ENCODE measurements at regions not wholly inside any gene's neighbourhood (a gene's known extent, or its start where the extent isn't known, plus 50 kb on each side); places are given as distances from the start of the nearest gene placed in this dataset.

- Histone ChIP-seq H3K4me3 (ENCODE audit: low read length) (no peak overlapping the region), H3K4me1 (ENCODE audit: control insufficient read depth, low read length) (no peaks in the 10 kb centered on the region), H3K27ac (ENCODE audit: low read depth, low read length) (no peak overlapping the region), H3K27me3 (ENCODE audit: control insufficient read depth, low read length) (no peaks in the 10 kb centered on the region), H3K9me2 (replicated peaks; ENCODE audit: control insufficient read depth, low read length) (no peaks in the 10 kb centered on the region), H3F3A (ENCODE audit: control insufficient read depth, insufficient read depth) (no peaks in the 10 kb centered on the region), H3K79me2 (ENCODE audit: control insufficient read depth, low read length) (no peaks in the 10 kb centered on the region), H3K4me2 (ENCODE audit: low read length) (no peak overlapping the region), H3K36me3 (ENCODE audit: control insufficient read depth, low read length) (no peaks in the 10 kb centered on the region), H3K9me3 (ENCODE audit: control insufficient read depth, insufficient read depth, low read length) (no peaks in the 10 kb centered on the region), H4K20me1 (ENCODE audit: control insufficient read depth, insufficient read depth, low read depth, low read length) (no peaks in the 10 kb centered on the region)
- TF ChIP-seq, protein P1, sequence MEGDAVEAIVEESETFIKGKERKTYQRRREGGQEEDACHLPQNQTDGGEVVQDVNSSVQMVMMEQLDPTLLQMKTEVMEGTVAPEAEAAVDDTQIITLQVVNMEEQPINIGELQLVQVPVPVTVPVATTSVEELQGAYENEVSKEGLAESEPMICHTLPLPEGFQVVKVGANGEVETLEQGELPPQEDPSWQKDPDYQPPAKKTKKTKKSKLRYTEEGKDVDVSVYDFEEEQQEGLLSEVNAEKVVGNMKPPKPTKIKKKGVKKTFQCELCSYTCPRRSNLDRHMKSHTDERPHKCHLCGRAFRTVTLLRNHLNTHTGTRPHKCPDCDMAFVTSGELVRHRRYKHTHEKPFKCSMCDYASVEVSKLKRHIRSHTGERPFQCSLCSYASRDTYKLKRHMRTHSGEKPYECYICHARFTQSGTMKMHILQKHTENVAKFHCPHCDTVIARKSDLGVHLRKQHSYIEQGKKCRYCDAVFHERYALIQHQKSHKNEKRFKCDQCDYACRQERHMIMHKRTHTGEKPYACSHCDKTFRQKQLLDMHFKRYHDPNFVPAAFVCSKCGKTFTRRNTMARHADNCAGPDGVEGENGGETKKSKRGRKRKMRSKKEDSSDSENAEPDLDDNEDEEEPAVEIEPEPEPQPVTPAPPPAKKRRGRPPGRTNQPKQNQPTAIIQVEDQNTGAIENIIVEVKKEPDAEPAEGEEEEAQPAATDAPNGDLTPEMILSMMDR (IDR thresholded peaks at IDR 0.05; ENCODE audit: low read depth, low read length, poor library complexity, severe bottlenecking), result no peak
- no peak for TF ChIP-seq EZH2phosphoT487 (IDR thresholded peaks at IDR 0.05; ENCODE audit: borderline replicate concordance, low read length)
These were observed 536.9 kb upstream of the LMO3 start for GRCh38 chr12:17142856-17143255.

- H3K4me2 ChIP-seq (ENCODE audit: low read length), result no peak overlapping the region
- H3K9me2 ChIP-seq (replicated peaks; ENCODE audit: control insufficient read depth, low read length), result no peaks in the 10 kb centered on the region
- no peaks in the 10 kb centered on the region for H3K4me1 ChIP-seq (ENCODE audit: control insufficient read depth, low read length)
- TF ChIP-seq, protein P1 (IDR thresholded peaks at IDR 0.05; ENCODE audit: low read depth, low read length, poor library complexity, severe bottlenecking), result no peak
- no peak for TF ChIP-seq EZH2phosphoT487 (IDR thresholded peaks at IDR 0.05; ENCODE audit: borderline replicate concordance, low read length)
- no peaks in the 10 kb centered on the region for H4K20me1 ChIP-seq (ENCODE audit: control insufficient read depth, insufficient read depth, low read depth, low read length)
- no peaks in the 10 kb centered on the region for H3K36me3 ChIP-seq (ENCODE audit: control insufficient read depth, low read length)
- no peaks in the 10 kb centered on the region for H3K9me3 ChIP-seq (ENCODE audit: control insufficient read depth, insufficient read depth, low read length)
- H3K4me3 ChIP-seq (ENCODE audit: low read length), result no peak overlapping the region
- no peaks in the 10 kb centered on the region for H3K79me2 ChIP-seq (ENCODE audit: control insufficient read depth, low read length)
- H3F3A ChIP-seq (ENCODE audit: control insufficient read depth, insufficient read depth), result no peaks in the 10 kb centered on the region
- no peaks in the 10 kb centered on the region for H3K27me3 ChIP-seq (ENCODE audit: control insufficient read depth, low read length)
- no peak overlapping the region for H3K27ac ChIP-seq (ENCODE audit: low read depth, low read length)
These were observed 534.0 kb upstream of the LMO3 start for GRCh38 chr12:17139931-17140330.

DNA sequence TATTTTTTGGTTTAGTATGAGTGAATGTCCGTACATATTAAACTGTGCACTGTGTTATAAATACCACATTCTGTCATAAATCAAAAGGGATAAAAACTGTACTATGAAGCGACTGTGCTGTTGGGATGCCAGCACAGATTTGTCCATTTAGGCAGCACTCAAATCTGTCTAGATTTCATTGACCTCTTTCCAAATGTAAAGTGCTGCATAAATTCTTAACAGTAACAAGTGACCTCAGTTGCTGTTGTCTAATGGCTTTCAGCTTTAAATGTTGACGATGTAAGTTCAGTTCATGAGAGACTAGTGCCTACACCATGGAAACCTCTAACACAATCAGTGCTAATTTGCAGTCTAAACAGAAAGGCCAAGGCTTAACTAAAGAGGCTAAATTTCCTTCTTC is 531.4 kb upstream of the LMO3 start:
- Histone ChIP-seq H3K9me2 (replicated peaks; ENCODE audit: control insufficient read depth, low read length) (no peaks in the 10 kb centered on the region), H3K36me3 (ENCODE audit: control insufficient read depth, low read length) (no peaks in the 10 kb centered on the region), H3K4me1 (ENCODE audit: control insufficient read depth, low read length) (no peaks in the 10 kb centered on the region), H3K4me2 (ENCODE audit: low read length) (no peak overlapping the region), H3K27me3 (ENCODE audit: control insufficient read depth, low read length) (no peaks in the 10 kb centered on the region), H3K4me3 (ENCODE audit: low read length) (no peak overlapping the region), H3K9me3 (ENCODE audit: control insufficient read depth, insufficient read depth, low read length) (no peaks in the 10 kb centered on the region), H3F3A (ENCODE audit: control insufficient read depth, insufficient read depth) (no peaks in the 10 kb centered on the region), H4K20me1 (ENCODE audit: control insufficient read depth, insufficient read depth, low read depth, low read length) (no peaks in the 10 kb centered on the region), H3K27ac (ENCODE audit: low read depth, low read length) (no peak overlapping the region), H3K79me2 (ENCODE audit: control insufficient read depth, low read length) (no peaks in the 10 kb centered on the region)
- no peak for TF ChIP-seq EZH2phosphoT487 (IDR thresholded peaks at IDR 0.05; ENCODE audit: borderline replicate concordance, low read length)
- TF ChIP-seq, protein P1 (IDR thresholded peaks at IDR 0.05; ENCODE audit: low read depth, low read length, poor library complexity, severe bottlenecking), result no peak

DNA sequence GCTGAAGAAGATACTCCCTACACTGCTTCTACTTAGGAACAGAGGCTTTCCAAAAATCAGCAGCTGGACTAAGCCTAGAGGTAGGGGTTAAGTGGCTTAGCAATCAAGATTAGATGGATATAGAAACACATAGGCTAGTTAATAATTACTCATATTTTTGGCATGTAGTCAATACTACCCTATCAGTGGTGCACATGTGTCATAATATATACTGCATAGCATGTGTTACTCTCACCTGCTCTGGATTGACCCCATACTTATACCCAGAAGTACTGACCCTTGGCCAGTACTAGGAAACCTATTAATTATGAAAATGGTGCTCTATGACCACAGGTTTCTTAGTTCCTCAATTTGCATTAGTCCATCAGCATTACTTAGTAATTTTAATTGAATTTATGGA is 528.4 kb upstream of the LMO3 start:
- Histone ChIP-seq H3K4me2 (ENCODE audit: low read length) (no peak overlapping the region), H3K27ac (ENCODE audit: low read depth, low read length) (no peak overlapping the region), H3F3A (ENCODE audit: control insufficient read depth, insufficient read depth) (no peaks in the 10 kb centered on the region), H3K9me3 (ENCODE audit: control insufficient read depth, insufficient read depth, low read length) (no peaks in the 10 kb centered on the region), H3K9me2 (replicated peaks; ENCODE audit: control insufficient read depth, low read length) (no peaks in the 10 kb centered on the region), H3K79me2 (ENCODE audit: control insufficient read depth, low read length) (no peaks in the 10 kb centered on the region), H3K4me3 (ENCODE audit: low read length) (no peak overlapping the region), H3K27me3 (ENCODE audit: control insufficient read depth, low read length) (no peaks in the 10 kb centered on the region), H3K36me3 (ENCODE audit: control insufficient read depth, low read length) (no peaks in the 10 kb centered on the region), H4K20me1 (ENCODE audit: control insufficient read depth, insufficient read depth, low read depth, low read length) (no peaks in the 10 kb centered on the region), H3K4me1 (ENCODE audit: control insufficient read depth, low read length) (no peaks in the 10 kb centered on the region)
- TF ChIP-seq, protein P1 (IDR thresholded peaks at IDR 0.05; ENCODE audit: low read depth, low read length, poor library complexity, severe bottlenecking), result no peak
